PC-9 (cell line): ENCODE measurements at regions not wholly inside any gene's neighbourhood (a gene's known extent, or its start where the extent isn't known, plus 50 kb on each side); places are given as distances from the start of the nearest gene placed in this dataset.

Experiments
- EZH2 ChIP-seq: fragments of 200-600 bp; sonication (generic); IDR thresholded peaks from 2 replicates; pipeline ENCODE4 v1.8.0; 2017; ENCODE audit warnings: antibody characterized with exemption, low read depth
- TF ChIP-seq, protein P1 (sequence below): fragments of 200-600 bp; sonication (generic); conservative IDR thresholded peaks from 2 replicates; pipeline ENCODE4 v1.6.1; 2017; ENCODE audit warnings: mixed run types, antibody characterized with exemption, mild to moderate bottlenecking, moderate library complexity

DNA sequence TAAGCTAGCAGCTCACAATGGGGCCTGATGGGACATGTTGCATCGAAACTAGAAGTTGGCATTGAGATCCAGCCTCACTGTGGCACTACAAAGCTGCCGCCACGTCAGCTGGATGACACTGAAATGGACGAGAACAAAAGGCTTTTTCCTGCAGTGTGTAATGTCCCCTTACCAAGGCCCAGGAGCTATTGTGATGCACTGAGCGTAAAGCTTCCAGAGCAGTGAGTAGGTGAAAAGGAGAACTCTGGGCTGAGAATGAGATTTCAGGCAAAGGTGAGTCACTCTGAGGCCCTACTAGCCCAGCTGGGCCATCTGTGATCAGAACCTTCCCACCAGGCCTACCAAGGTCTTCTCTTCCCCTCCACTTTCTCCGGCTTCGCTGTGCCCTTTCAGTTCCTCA, 528.1 kb upstream of the KLF4 start:
- TF ChIP-seq, protein P1, sequence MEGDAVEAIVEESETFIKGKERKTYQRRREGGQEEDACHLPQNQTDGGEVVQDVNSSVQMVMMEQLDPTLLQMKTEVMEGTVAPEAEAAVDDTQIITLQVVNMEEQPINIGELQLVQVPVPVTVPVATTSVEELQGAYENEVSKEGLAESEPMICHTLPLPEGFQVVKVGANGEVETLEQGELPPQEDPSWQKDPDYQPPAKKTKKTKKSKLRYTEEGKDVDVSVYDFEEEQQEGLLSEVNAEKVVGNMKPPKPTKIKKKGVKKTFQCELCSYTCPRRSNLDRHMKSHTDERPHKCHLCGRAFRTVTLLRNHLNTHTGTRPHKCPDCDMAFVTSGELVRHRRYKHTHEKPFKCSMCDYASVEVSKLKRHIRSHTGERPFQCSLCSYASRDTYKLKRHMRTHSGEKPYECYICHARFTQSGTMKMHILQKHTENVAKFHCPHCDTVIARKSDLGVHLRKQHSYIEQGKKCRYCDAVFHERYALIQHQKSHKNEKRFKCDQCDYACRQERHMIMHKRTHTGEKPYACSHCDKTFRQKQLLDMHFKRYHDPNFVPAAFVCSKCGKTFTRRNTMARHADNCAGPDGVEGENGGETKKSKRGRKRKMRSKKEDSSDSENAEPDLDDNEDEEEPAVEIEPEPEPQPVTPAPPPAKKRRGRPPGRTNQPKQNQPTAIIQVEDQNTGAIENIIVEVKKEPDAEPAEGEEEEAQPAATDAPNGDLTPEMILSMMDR, result no peak
- TF ChIP-seq EZH2, result no peak
